Neural cell (in vitro differentiated cells): ENCODE measurements at regions not wholly inside any gene's neighbourhood (a gene's known extent, or its start where the extent isn't known, plus 50 kb on each side); places are given as distances from the start of the nearest gene placed in this dataset.

ENCODE experiments used
- H2AFZ ChIP-seq: fragments of 200-600, 300-800 bp; sonication (generic), shearing (Covaris generic); 2 replicates; pipeline ENCODE4 v1.6.0; 2014; ENCODE audit warnings: low read depth, mild to moderate bottlenecking, antibody characterized with exemption, low read length, moderate library complexity
- H3F3A ChIP-seq: fragments of 200-600 bp; shearing (Covaris generic); 2 replicates; pipeline ENCODE4 v1.6.1; 2016; ENCODE audit warnings: mild to moderate bottlenecking, moderate library complexity, mixed read lengths, antibody characterized with exemption, low read length; ENCODE audit not compliant: insufficient read depth, poor library complexity, severe bottlenecking
- H3K27ac ChIP-seq: fragments of 200-600, 300-800 bp; sonication (generic), shearing (Covaris generic); 2 replicates; pipeline ENCODE4 v1.5.1; 2014; ENCODE audit warnings: mild to moderate bottlenecking, low read length, moderate library complexity
- H3K27me3 ChIP-seq: fragments of 300-800, 200-600 bp; sonication (generic), shearing (Covaris generic); 2 replicates; pipeline ENCODE4 v1.6.0; 2014; ENCODE audit warnings: mild to moderate bottlenecking, low read depth, low read length, moderate library complexity; ENCODE audit not compliant: insufficient read depth
- H3K36me3 ChIP-seq: fragments of 300-800, 200-600 bp; sonication (generic), shearing (Covaris generic); 2 replicates; pipeline ENCODE4 v1.5.1; 2014; ENCODE audit warnings: mild to moderate bottlenecking, antibody characterized with exemption, low read length, moderate library complexity; ENCODE audit not compliant: insufficient read depth
- H3K4me2 ChIP-seq: fragments of 300-800, 200-600 bp; sonication (generic), shearing (Covaris generic); 2 replicates; pipeline ENCODE4 v1.6.0; 2014; ENCODE audit warnings: mild to moderate bottlenecking, low read length
- H3K4me3 ChIP-seq: fragments of 300-800, 200-600 bp; sonication (generic), shearing (Covaris generic); 2 replicates; pipeline ENCODE4 v1.5.1; 2014; ENCODE audit warnings: mild to moderate bottlenecking, low read length, moderate library complexity
- H3K79me2 ChIP-seq: fragments of 200-600 bp; shearing (Covaris generic); replicated peaks from 2 replicates; pipeline ENCODE4 v1.6.0; 2014; ENCODE audit warnings: mild to moderate bottlenecking, low read length, moderate library complexity; ENCODE audit not compliant: insufficient read depth
- H3K9ac ChIP-seq: fragments of 300-800, 200-600 bp; sonication (generic), shearing (Covaris generic); 2 replicates; pipeline ENCODE4 v1.6.1; 2016; ENCODE audit warnings: mild to moderate bottlenecking, low read length, mixed read lengths
- H3K9me2 ChIP-seq: fragments of 200-600 bp; shearing (Covaris generic); 2 replicates; pipeline ENCODE4 v1.6.1; 2016; ENCODE audit warnings: mild to moderate bottlenecking, low read length, mixed read lengths; ENCODE audit not compliant: insufficient read depth
- H3K9me3 ChIP-seq: fragments of 200-600, 300-800 bp; sonication (generic), shearing (Covaris generic); 2 replicates; pipeline ENCODE4 v1.6.1; 2016; ENCODE audit warnings: mild to moderate bottlenecking, mixed run types, low read length, moderate library complexity, mixed read lengths
- H4K20me1 ChIP-seq: fragments of 200-600 bp; shearing (Covaris generic); 2 replicates; pipeline ENCODE4 v1.6.1; 2016; ENCODE audit warnings: mild to moderate bottlenecking, mixed run types; ENCODE audit not compliant: insufficient read depth
- EP300 ChIP-seq: fragments of 450-650 bp; conservative IDR thresholded peaks from 2 replicates; pipeline ENCODE4 v1.6.1; 2014; ENCODE audit warnings: antibody characterized with exemption, mild to moderate bottlenecking, moderate library complexity; ENCODE audit not compliant: poor library complexity, severe bottlenecking
- MXI1 ChIP-seq: fragments of 450-650 bp; conservative IDR thresholded peaks from 2 replicates; pipeline ENCODE4 v1.6.1; 2014; ENCODE audit warnings: antibody characterized with exemption, mild to moderate bottlenecking; ENCODE audit not compliant: poor library complexity, severe bottlenecking
- POLR2AphosphoS5 ChIP-seq: IDR thresholded peaks from 2 replicates; pipeline ENCODE4 v1.6.1; 2012
- RAD21 ChIP-seq: fragments of 450-650 bp; conservative IDR thresholded peaks from 2 replicates; pipeline ENCODE4 v1.6.1; 2014; ENCODE audit warnings: antibody characterized with exemption, mild to moderate bottlenecking, moderate library complexity
- SMC3 ChIP-seq: fragments of 450-650 bp; conservative IDR thresholded peaks from 2 replicates; pipeline ENCODE4 v1.6.1; 2014; ENCODE audit warnings: antibody characterized with exemption, mild to moderate bottlenecking, moderate library complexity; ENCODE audit not compliant: poor library complexity
- TAF1 ChIP-seq: IDR thresholded peaks from 2 replicates; pipeline ENCODE4 v1.6.1; 2012; ENCODE audit warnings: low read depth
- TF ChIP-seq, protein P1 (sequence below): fragments of 450-650 bp; IDR thresholded peaks from 2 replicates; pipeline ENCODE4 v1.5.1; 2014; ENCODE audit warnings: antibody characterized with exemption, mild to moderate bottlenecking, moderate library complexity; ENCODE audit not compliant: poor library complexity, severe bottlenecking
- TF ChIP-seq, protein P2 (sequence below): IDR thresholded peaks from 2 replicates; pipeline ENCODE4 v1.6.1; 2012; ENCODE audit warnings: borderline replicate concordance

DNA sequence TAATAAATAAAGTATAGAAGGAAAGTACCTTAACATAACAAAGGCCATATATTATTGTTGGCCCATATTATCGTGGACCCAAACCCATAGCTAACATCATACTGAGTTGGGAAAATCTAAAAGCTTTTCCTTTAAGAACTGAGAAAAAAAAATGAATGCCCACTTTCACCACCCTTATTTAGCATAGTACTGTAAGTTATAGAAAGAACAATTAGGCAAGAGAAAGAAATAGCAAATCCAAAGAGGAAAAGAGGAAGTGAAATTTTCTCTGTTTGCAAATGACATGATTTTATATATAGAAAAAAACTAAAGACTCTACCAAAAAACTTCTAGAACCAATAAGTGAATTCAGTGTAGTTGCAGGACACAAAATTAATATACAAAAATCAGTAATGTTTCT, 1854.6 kb downstream of the PCDH7 start:
- TF ChIP-seq, protein P1, sequence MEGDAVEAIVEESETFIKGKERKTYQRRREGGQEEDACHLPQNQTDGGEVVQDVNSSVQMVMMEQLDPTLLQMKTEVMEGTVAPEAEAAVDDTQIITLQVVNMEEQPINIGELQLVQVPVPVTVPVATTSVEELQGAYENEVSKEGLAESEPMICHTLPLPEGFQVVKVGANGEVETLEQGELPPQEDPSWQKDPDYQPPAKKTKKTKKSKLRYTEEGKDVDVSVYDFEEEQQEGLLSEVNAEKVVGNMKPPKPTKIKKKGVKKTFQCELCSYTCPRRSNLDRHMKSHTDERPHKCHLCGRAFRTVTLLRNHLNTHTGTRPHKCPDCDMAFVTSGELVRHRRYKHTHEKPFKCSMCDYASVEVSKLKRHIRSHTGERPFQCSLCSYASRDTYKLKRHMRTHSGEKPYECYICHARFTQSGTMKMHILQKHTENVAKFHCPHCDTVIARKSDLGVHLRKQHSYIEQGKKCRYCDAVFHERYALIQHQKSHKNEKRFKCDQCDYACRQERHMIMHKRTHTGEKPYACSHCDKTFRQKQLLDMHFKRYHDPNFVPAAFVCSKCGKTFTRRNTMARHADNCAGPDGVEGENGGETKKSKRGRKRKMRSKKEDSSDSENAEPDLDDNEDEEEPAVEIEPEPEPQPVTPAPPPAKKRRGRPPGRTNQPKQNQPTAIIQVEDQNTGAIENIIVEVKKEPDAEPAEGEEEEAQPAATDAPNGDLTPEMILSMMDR, result no peak
- TF ChIP-seq, protein P2, sequence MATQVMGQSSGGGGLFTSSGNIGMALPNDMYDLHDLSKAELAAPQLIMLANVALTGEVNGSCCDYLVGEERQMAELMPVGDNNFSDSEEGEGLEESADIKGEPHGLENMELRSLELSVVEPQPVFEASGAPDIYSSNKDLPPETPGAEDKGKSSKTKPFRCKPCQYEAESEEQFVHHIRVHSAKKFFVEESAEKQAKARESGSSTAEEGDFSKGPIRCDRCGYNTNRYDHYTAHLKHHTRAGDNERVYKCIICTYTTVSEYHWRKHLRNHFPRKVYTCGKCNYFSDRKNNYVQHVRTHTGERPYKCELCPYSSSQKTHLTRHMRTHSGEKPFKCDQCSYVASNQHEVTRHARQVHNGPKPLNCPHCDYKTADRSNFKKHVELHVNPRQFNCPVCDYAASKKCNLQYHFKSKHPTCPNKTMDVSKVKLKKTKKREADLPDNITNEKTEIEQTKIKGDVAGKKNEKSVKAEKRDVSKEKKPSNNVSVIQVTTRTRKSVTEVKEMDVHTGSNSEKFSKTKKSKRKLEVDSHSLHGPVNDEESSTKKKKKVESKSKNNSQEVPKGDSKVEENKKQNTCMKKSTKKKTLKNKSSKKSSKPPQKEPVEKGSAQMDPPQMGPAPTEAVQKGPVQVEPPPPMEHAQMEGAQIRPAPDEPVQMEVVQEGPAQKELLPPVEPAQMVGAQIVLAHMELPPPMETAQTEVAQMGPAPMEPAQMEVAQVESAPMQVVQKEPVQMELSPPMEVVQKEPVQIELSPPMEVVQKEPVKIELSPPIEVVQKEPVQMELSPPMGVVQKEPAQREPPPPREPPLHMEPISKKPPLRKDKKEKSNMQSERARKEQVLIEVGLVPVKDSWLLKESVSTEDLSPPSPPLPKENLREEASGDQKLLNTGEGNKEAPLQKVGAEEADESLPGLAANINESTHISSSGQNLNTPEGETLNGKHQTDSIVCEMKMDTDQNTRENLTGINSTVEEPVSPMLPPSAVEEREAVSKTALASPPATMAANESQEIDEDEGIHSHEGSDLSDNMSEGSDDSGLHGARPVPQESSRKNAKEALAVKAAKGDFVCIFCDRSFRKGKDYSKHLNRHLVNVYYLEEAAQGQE, result no peak
- TF ChIP-seq MXI1, result no peak
- Histone ChIP-seq H3K27ac (no peak overlapping the region), H3K4me3 (no peak overlapping the region), H4K20me1 (no peaks in the 10 kb centered on the region), H3K9me3 (no peaks in the 10 kb centered on the region), H3K4me2 (no peak overlapping the region), H3K9ac (no peak overlapping the region), H3K79me2 (no peaks in the 10 kb centered on the region), H2AFZ (no peak overlapping the region), H3F3A (no peaks in the 10 kb centered on the region), H3K9me2 (no peaks in the 10 kb centered on the region), H3K36me3 (no peaks in the 10 kb centered on the region), H3K27me3 (no peaks in the 10 kb centered on the region)

DNA sequence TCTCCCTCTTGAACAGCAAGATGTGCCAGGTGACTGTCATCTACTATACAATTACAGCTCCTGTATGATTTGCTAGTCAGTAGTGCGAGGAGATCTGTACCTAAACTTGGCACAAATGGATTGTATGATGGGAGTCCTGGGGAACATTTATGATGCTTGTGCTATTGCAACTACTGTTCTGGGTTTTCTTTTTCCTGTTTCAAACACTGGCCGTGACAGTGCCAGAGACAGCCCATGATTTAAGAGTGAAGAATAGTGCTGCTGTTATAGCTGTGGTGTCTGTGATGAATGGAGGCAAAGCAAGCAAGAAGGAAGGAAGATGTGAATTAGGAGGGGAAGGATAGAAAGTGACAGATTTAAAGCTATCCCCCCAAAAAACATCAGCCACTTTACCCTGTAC, 1868.9 kb downstream of the PCDH7 start:
- no peaks in the 10 kb centered on the region for H3K27me3 ChIP-seq
- no peaks in the 10 kb centered on the region for H3F3A ChIP-seq
- no peaks in the 10 kb centered on the region for H3K9me2 ChIP-seq
- H3K36me3 ChIP-seq, result no peaks in the 10 kb centered on the region
- no peak overlapping the region for H2AFZ ChIP-seq
- H3K4me2 ChIP-seq, result no peak overlapping the region
- no peaks in the 10 kb centered on the region for H4K20me1 ChIP-seq
- TF ChIP-seq, protein P1, result no peak
- TF ChIP-seq POLR2AphosphoS5 (no peak), MXI1 (no peak), EP300 (no peak), SMC3 (no peak), TAF1 (no peak), RAD21 (no peak)
- TF ChIP-seq, protein P2, result no peak
- H3K79me2 ChIP-seq, result no peaks in the 10 kb centered on the region
- H3K9ac ChIP-seq, result no peak overlapping the region
- H3K9me3 ChIP-seq, result no peaks in the 10 kb centered on the region
- H3K27ac ChIP-seq, result no peak overlapping the region
- no peak overlapping the region for H3K4me3 ChIP-seq
